Liver (tissue), 8 donors: ENCODE measurements at regions not wholly inside any gene's neighbourhood (a gene's known extent, or its start where the extent isn't known, plus 50 kb on each side); places are given as distances from the start of the nearest gene placed in this dataset.

Source experiments
- DNase-seq: peaks from one replicate; pipeline ENCODE4 v3.0.0-alpha.2; 2017; ENCODE audit warnings: low spot score
- H3K27ac ChIP-seq, 2 donors: one replicate each; pipeline ENCODE4 v1.7.0; 2013; ENCODE audit warnings: inconsistent platforms in 2 of 2, low read length in 2 of 2, control low read depth in 1 of 2, low read depth in 1 of 2, mild to moderate bottlenecking in 1 of 2
- H3K27me3 ChIP-seq, 4 donors: one replicate each; pipeline versions ENCODE4 v1.6.1 to v1.7.0; 2013; ENCODE audit warnings: low read length in 3 of 4, inconsistent platforms in 1 of 4, mild to moderate bottlenecking in 1 of 4, moderate library complexity in 1 of 4; ENCODE audit not compliant: control insufficient read depth in 4 of 4, insufficient read depth in 4 of 4
- H3K36me3 ChIP-seq, 4 donors: one replicate each; pipeline versions ENCODE4 v1.6.1 to v1.7.0; 2013; ENCODE audit warnings: low read length in 3 of 4, mild to moderate bottlenecking in 3 of 4, low read depth in 1 of 4, moderate library complexity in 1 of 4; ENCODE audit not compliant: control insufficient read depth in 4 of 4, insufficient read depth in 3 of 4
- H3K4me1 ChIP-seq, 4 donors: one replicate each; pipeline versions ENCODE4 v1.6.1 to v1.7.0; 2013; ENCODE audit warnings: low read length in 3 of 4, mild to moderate bottlenecking in 3 of 4, moderate library complexity in 1 of 4; ENCODE audit not compliant: control insufficient read depth in 4 of 4, insufficient read depth in 4 of 4
- H3K4me3 ChIP-seq, 3 donors: one replicate each; pipeline versions ENCODE4 v1.6.1 to v1.7.0; 2013; ENCODE audit warnings: low read length in 3 of 3, control low read depth in 1 of 3, low read depth in 1 of 3, mild to moderate bottlenecking in 1 of 3
- H3K9ac ChIP-seq, 2 donors: one replicate each; pipeline ENCODE4 v1.7.0; 2013; ENCODE audit warnings: low read length in 2 of 2, mild to moderate bottlenecking in 2 of 2, moderate library complexity in 2 of 2, control low read depth in 1 of 2, low read depth in 1 of 2
- H3K9me3 ChIP-seq, 4 donors: one replicate each; pipeline versions ENCODE4 v1.6.1 to v1.7.0; 2013; ENCODE audit warnings: low read length in 3 of 4; ENCODE audit not compliant: control insufficient read depth in 4 of 4
- EGR1 ChIP-seq, 2 donors: IDR thresholded peaks; 2 replicates each; pipeline ENCODE4 v1.6.1; 2016 to 2018; ENCODE audit warnings: antibody characterized with exemption in 2 of 2, low read depth in 2 of 2
- FOXA2 ChIP-seq: IDR thresholded peaks from 2 replicates; pipeline ENCODE4 v1.6.1; 2016; ENCODE audit warnings: antibody characterized with exemption
- GABPA ChIP-seq, 2 donors: IDR thresholded peaks in 1 of 2; conservative IDR thresholded peaks in 1 of 2; 2 replicates each; pipeline ENCODE4 v1.6.1; 2016; ENCODE audit warnings: antibody characterized with exemption in 2 of 2, mild to moderate bottlenecking in 1 of 2, moderate library complexity in 1 of 2
- HNF4A ChIP-seq, 2 donors: conservative IDR thresholded peaks; 2 replicates each; pipeline ENCODE4 v1.6.1; 2016; ENCODE audit warnings: antibody characterized with exemption in 2 of 2, mild to moderate bottlenecking in 2 of 2
- HNF4G ChIP-seq: IDR thresholded peaks from 2 replicates; pipeline ENCODE4 v1.6.1; 2016; ENCODE audit warnings: antibody characterized with exemption
- NR2F2 ChIP-seq: IDR thresholded peaks from 2 replicates; pipeline ENCODE4 v1.6.1; 2016; ENCODE audit warnings: antibody characterized with exemption
- RAD21 ChIP-seq, 2 donors: IDR thresholded peaks; 2 replicates each; pipeline ENCODE4 v1.6.1; 2016; ENCODE audit warnings: antibody characterized with exemption in 2 of 2, mild to moderate bottlenecking in 2 of 2
- RXRA ChIP-seq, 2 donors: IDR thresholded peaks; 2 replicates each; pipeline ENCODE4 v1.6.1; 2017 to 2018; ENCODE audit warnings: antibody characterized with exemption in 2 of 2, mild to moderate bottlenecking in 1 of 2
- SP1 ChIP-seq: IDR thresholded peaks from 2 replicates; pipeline ENCODE4 v1.6.1; 2018; ENCODE audit warnings: antibody characterized with exemption, mild to moderate bottlenecking
- YY1 ChIP-seq: IDR thresholded peaks from 2 replicates; pipeline ENCODE4 v1.6.1; 2016; ENCODE audit warnings: antibody characterized with exemption, mild to moderate bottlenecking
- WGBS: extraction: QIAGEN DNeasy Blood & Tissue Kit; methylation state at CpG from one replicate; pipeline ENCODE4 v1.1.7; 2013; 5-methylcytosine and 5-hydroxymethylcytosine counted together
- TF ChIP-seq, protein P1 (sequence below): IDR thresholded peaks from 2 replicates; pipeline ENCODE4 v1.6.1; 2016; ENCODE audit warnings: antibody characterized with exemption
- TF ChIP-seq, protein P2 (sequence below): fragments of 150-350 bp; IDR thresholded peaks from 2 replicates; pipeline ENCODE4 v1.5.1; 2017; ENCODE audit warnings: improper control_type of control experiment, low read depth, low read length; ENCODE audit not compliant: missing input control
- TF ChIP-seq, protein P3 (sequence below): IDR thresholded peaks from 2 replicates; pipeline ENCODE4 v1.6.1; 2016; ENCODE audit warnings: antibody characterized with exemption, mild to moderate bottlenecking
- TF ChIP-seq, protein P4 (sequence below): IDR thresholded peaks from 2 replicates; pipeline ENCODE4 v1.6.1; 2016; ENCODE audit warnings: antibody characterized with exemption
- TF ChIP-seq, protein P5 (sequence below): IDR thresholded peaks from 2 replicates; pipeline ENCODE4 v1.6.1; 2016; ENCODE audit warnings: antibody characterized with exemption
- donor health status: healthy.
- donor health status: healthy.
- donor health status: healthy.
- donor health status: healthy.
- donor health status: healthy.

DNA sequence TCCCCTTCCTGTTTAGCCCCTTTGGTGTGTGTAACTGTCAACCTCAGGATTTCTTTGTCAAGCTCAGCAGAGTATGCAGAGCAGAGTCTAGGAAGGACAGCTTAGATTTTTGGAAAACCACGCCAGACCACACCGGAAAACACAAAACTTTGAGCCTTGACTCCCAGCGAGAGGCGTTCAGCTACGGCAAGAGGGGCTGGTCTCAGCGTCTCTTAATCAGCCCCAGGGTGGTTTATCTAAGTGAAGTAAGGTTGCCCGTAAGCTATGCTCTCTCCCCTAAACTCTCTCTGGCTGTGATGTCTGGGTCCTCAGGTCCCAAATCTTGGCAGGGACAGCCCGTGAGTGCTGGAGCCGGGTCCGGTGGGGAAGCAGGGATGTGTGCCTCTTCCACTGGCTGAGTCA, 230.9 kb downstream of the KLF6 start:
- 68% methylated on average over 10 of the region's 10 CpGs for WGBS
- Histone ChIP-seq H3K4me1 (no peaks in the 10 kb centered on the region), H3K27me3 (no peaks in the 10 kb centered on the region), H3K4me3 (no peak overlapping the region), H3K9ac (no peak overlapping the region), H3K9me3 (peaks cover 0 to 2% (median 0%) of the 10 kb centered on the region in 4 donors), H3K27ac (no peak overlapping the region), H3K36me3 (no peaks in the 10 kb centered on the region)
- TF ChIP-seq, protein P1, sequence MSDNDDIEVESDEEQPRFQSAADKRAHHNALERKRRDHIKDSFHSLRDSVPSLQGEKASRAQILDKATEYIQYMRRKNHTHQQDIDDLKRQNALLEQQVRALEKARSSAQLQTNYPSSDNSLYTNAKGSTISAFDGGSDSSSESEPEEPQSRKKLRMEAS, result no peak
- TF ChIP-seq FOXA2, result no peak
- TF ChIP-seq YY1, result no peak
- no peak for TF ChIP-seq RXRA (IDR thresholded peaks at IDR 0.05)
- no peak for TF ChIP-seq RAD21 (IDR thresholded peaks at IDR 0.05)
- TF ChIP-seq, protein P2, sequence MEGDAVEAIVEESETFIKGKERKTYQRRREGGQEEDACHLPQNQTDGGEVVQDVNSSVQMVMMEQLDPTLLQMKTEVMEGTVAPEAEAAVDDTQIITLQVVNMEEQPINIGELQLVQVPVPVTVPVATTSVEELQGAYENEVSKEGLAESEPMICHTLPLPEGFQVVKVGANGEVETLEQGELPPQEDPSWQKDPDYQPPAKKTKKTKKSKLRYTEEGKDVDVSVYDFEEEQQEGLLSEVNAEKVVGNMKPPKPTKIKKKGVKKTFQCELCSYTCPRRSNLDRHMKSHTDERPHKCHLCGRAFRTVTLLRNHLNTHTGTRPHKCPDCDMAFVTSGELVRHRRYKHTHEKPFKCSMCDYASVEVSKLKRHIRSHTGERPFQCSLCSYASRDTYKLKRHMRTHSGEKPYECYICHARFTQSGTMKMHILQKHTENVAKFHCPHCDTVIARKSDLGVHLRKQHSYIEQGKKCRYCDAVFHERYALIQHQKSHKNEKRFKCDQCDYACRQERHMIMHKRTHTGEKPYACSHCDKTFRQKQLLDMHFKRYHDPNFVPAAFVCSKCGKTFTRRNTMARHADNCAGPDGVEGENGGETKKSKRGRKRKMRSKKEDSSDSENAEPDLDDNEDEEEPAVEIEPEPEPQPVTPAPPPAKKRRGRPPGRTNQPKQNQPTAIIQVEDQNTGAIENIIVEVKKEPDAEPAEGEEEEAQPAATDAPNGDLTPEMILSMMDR, result no peak
- TF ChIP-seq, protein P3, sequence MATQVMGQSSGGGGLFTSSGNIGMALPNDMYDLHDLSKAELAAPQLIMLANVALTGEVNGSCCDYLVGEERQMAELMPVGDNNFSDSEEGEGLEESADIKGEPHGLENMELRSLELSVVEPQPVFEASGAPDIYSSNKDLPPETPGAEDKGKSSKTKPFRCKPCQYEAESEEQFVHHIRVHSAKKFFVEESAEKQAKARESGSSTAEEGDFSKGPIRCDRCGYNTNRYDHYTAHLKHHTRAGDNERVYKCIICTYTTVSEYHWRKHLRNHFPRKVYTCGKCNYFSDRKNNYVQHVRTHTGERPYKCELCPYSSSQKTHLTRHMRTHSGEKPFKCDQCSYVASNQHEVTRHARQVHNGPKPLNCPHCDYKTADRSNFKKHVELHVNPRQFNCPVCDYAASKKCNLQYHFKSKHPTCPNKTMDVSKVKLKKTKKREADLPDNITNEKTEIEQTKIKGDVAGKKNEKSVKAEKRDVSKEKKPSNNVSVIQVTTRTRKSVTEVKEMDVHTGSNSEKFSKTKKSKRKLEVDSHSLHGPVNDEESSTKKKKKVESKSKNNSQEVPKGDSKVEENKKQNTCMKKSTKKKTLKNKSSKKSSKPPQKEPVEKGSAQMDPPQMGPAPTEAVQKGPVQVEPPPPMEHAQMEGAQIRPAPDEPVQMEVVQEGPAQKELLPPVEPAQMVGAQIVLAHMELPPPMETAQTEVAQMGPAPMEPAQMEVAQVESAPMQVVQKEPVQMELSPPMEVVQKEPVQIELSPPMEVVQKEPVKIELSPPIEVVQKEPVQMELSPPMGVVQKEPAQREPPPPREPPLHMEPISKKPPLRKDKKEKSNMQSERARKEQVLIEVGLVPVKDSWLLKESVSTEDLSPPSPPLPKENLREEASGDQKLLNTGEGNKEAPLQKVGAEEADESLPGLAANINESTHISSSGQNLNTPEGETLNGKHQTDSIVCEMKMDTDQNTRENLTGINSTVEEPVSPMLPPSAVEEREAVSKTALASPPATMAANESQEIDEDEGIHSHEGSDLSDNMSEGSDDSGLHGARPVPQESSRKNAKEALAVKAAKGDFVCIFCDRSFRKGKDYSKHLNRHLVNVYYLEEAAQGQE, result no peak
- no peak for DNase-seq

DNA sequence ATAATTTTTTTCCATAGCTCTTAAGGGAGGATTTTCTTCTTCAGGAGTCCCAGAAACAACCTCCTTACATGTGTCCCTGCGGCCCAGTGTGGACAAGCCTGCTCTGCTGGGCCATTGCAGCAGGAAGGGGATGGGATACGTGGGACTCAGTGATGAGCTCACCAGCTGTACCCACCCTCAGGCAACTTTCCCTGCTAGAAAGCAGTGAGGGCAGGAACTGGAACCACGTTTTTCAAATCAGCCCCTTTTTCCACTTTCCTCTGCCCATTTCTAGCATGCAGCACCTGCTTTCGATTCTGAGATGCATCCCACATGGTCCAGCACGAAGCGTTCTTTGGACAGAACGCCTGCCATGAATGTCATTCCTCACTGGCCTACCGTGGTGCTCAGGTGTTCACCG, 232.7 kb downstream of the KLF6 start:
- Histone ChIP-seq H3K9me3 (peaks cover 0 to 2% (median 0%) of the 10 kb centered on the region in 4 donors), H3K36me3 (no peaks in the 10 kb centered on the region), H3K4me1 (no peaks in the 10 kb centered on the region), H3K27ac (no peak overlapping the region), H3K27me3 (no peaks in the 10 kb centered on the region), H3K4me3 (no peak overlapping the region), H3K9ac (no peak overlapping the region)
- no peak for DNase-seq
- 88% methylated on average over 9 of the region's 9 CpGs for WGBS
- TF ChIP-seq, protein P4, sequence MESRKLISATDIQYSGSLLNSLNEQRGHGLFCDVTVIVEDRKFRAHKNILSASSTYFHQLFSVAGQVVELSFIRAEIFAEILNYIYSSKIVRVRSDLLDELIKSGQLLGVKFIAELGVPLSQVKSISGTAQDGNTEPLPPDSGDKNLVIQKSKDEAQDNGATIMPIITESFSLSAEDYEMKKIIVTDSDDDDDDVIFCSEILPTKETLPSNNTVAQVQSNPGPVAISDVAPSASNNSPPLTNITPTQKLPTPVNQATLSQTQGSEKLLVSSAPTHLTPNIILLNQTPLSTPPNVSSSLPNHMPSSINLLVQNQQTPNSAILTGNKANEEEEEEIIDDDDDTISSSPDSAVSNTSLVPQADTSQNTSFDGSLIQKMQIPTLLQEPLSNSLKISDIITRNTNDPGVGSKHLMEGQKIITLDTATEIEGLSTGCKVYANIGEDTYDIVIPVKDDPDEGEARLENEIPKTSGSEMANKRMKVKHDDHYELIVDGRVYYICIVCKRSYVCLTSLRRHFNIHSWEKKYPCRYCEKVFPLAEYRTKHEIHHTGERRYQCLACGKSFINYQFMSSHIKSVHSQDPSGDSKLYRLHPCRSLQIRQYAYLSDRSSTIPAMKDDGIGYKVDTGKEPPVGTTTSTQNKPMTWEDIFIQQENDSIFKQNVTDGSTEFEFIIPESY, result no peak
- TF ChIP-seq, protein P2, result no peak
- TF ChIP-seq HNF4A (conservative IDR thresholded peaks at IDR 0.05), result no peak
- TF ChIP-seq, protein P1, result no peak
- TF ChIP-seq FOXA2, result no peak
- no peak for TF ChIP-seq HNF4G
- no peak for TF ChIP-seq NR2F2
- TF ChIP-seq EGR1 (IDR thresholded peaks at IDR 0.05; ENCODE audit: low read depth in 2 of 2), result no peak
- no peak for TF ChIP-seq RXRA (IDR thresholded peaks at IDR 0.05)
- TF ChIP-seq, protein P5, sequence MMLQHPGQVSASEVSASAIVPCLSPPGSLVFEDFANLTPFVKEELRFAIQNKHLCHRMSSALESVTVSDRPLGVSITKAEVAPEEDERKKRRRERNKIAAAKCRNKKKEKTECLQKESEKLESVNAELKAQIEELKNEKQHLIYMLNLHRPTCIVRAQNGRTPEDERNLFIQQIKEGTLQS, result no peak
- TF ChIP-seq YY1, result no peak
- TF ChIP-seq GABPA (IDR thresholded peaks at IDR 0.05 in 1 of 2, conservative IDR thresholded peaks at IDR 0.05 in 1 of 2), result no peak
- no peak for TF ChIP-seq SP1
